Suprapubic skin (tissue), 4 donors: ENCODE measurements at regions not wholly inside any gene's neighbourhood (a gene's known extent, or its start where the extent isn't known, plus 50 kb on each side); places are given as distances from the start of the nearest gene placed in this dataset.
"Not testable (repeated sequence)": the region's sequence is repeated elsewhere in the genome, so short reads cannot be mapped to it uniquely, and the experiment has no call there.

Experiments used
- DNase-seq, 2 donors: peaks; one replicate each; pipeline ENCODE4 v3.0.0-alpha.2; 2019; ENCODE audit warnings: low spot score in 2 of 2
- H3K27ac ChIP-seq: fragments of 200-600 bp; sonication (generic); one replicate; pipeline ENCODE4 v1.5.1; 2019
- H3K27me3 ChIP-seq: fragments of 200-600 bp; sonication (generic); one replicate; pipeline ENCODE4 v1.5.1; 2019
- H3K36me3 ChIP-seq: fragments of 200-600 bp; sonication (generic); one replicate; pipeline ENCODE4 v1.5.1; 2019
- H3K4me1 ChIP-seq: fragments of 200-600 bp; sonication (generic); one replicate; pipeline ENCODE4 v1.5.1; 2019
- H3K4me3 ChIP-seq: fragments of 200-600 bp; sonication (generic); one replicate; pipeline ENCODE4 v1.5.1; 2019; ENCODE audit warnings: mild to moderate bottlenecking
- H3K9me3 ChIP-seq: fragments of 200-600 bp; sonication (generic); one replicate; pipeline ENCODE4 v1.5.1; 2019
- CTCF ChIP-seq, 2 donors: fragments of 200-600 bp in 1 of 2; fragments of 450-650 bp in 1 of 2; sonication (generic) in 1 of 2; IDR thresholded peaks; one replicate each; pipeline ENCODE4 v1.5.1; 2016 to 2019; ENCODE audit warnings: antibody characterized with exemption in 2 of 2, mild to moderate bottlenecking in 1 of 2, moderate library complexity in 1 of 2
- EP300 ChIP-seq: sonication (generic); formaldehyde crosslinking; IDR thresholded peaks from one replicate; pipeline ENCODE4 v1.6.1; 2017; ENCODE audit warnings: antibody characterized with exemption
- POLR2A ChIP-seq, 2 donors: fragments of 450-650 bp; IDR thresholded peaks; one replicate each; pipeline ENCODE4 v1.6.1; 2017; ENCODE audit warnings: antibody characterized with exemption in 2 of 2, mild to moderate bottlenecking in 2 of 2, moderate library complexity in 2 of 2
- POLR2AphosphoS5 ChIP-seq, 3 donors: sonication (generic); formaldehyde crosslinking; IDR thresholded peaks; one replicate each; pipeline ENCODE4 v1.6.1; 2017; ENCODE audit warnings: antibody characterized with exemption in 3 of 3
- WGBS: methylation state at CpG from one replicate; pipeline ENCODE4 v1.1.5; 2018; 5-methylcytosine and 5-hydroxymethylcytosine counted together

- 80% methylated on average over 18 of the region's 20 CpGs for WGBS
- DNase-seq: peak in 1 of 2 donors; percentile 26
- not testable (repeated sequence) for H3K9me3 ChIP-seq, H3K27me3 ChIP-seq, H3K4me1 ChIP-seq, H3K27ac ChIP-seq, H3K4me3 ChIP-seq, H3K36me3 ChIP-seq
Observed at GRCh38 chr20:47977017-47977788, 191.9 kb upstream of the SULF2 start.

- no peaks in the 10 kb centered on the region for H3K4me1 ChIP-seq
- peak in 1 of 2 donors; percentile 32 for DNase-seq
- peak overlapping the region; percentile 24 for H3K27ac ChIP-seq
- no peaks in the 10 kb centered on the region for H3K9me3 ChIP-seq
- H3K36me3 ChIP-seq: no peaks in the 10 kb centered on the region
- H3K4me3 ChIP-seq: no peak overlapping the region
- 86% methylated on average over 8 of the region's 8 CpGs for WGBS
- peaks cover 17% of the 10 kb centered on the region for H3K27me3 ChIP-seq
- TF ChIP-seq CTCF (IDR thresholded peaks at IDR 0.05): no peak
- TF ChIP-seq EP300: no peak
- TF ChIP-seq POLR2A (IDR thresholded peaks at IDR 0.05): no peak
- TF ChIP-seq POLR2AphosphoS5 (IDR thresholded peaks at IDR 0.05): no peak
Observed at GRCh38 chr20:47974234-47974878, 189.1 kb upstream of the SULF2 start.

GRCh38 chr20:47973519-47974233 lies 188.4 kb upstream of the SULF2 start:
- Histone ChIP-seq H3K27ac (peak overlapping the region; percentile 24), H3K4me3 (no peak overlapping the region)
- WGBS: 70% methylated on average over 24 of the region's 26 CpGs

GRCh38 chr20:47972916-47973309 lies 187.6 kb upstream of the SULF2 start:
- no peaks in the 10 kb centered on the region for H3K4me1 ChIP-seq
- 82% methylated on average over 17 of the region's 17 CpGs for WGBS
- peaks cover 19% of the 10 kb centered on the region for H3K27me3 ChIP-seq
- H3K9me3 ChIP-seq: no peaks in the 10 kb centered on the region
- no peak for DNase-seq
- H3K36me3 ChIP-seq: no peaks in the 10 kb centered on the region
- no peak for TF ChIP-seq POLR2A (IDR thresholded peaks at IDR 0.05)
- no peak for TF ChIP-seq CTCF (IDR thresholded peaks at IDR 0.05)
- no peak for TF ChIP-seq EP300
- no peak for TF ChIP-seq POLR2AphosphoS5 (IDR thresholded peaks at IDR 0.05)
- H3K4me3 ChIP-seq: no peak overlapping the region
- H3K27ac ChIP-seq: no peak overlapping the region

More at GRCh38 chr20:47973519-47974233, 188.4 kb upstream of the SULF2 start:
- Histone ChIP-seq H3K27me3 (peaks cover 20% of the 10 kb centered on the region), H3K9me3 (no peaks in the 10 kb centered on the region), H3K36me3 (no peaks in the 10 kb centered on the region), H3K4me1 (no peaks in the 10 kb centered on the region)
- DNase-seq: no peak
- no peak for TF ChIP-seq EP300
- TF ChIP-seq POLR2A (IDR thresholded peaks at IDR 0.05): no peak
- TF ChIP-seq CTCF (IDR thresholded peaks at IDR 0.05): no peak
- no peak for TF ChIP-seq POLR2AphosphoS5 (IDR thresholded peaks at IDR 0.05)

- 52% methylated on average over 26 of the region's 26 CpGs for WGBS
- not testable (repeated sequence) for H3K27ac ChIP-seq, H3K4me1 ChIP-seq, H3K4me3 ChIP-seq, H3K9me3 ChIP-seq, H3K36me3 ChIP-seq
- H3K27me3 ChIP-seq: peaks cover 16% of the 10 kb centered on the region
- peak in 1 of 2 donors; percentile 70 for DNase-seq
- peak in 1 of 2 donors; percentile 32 for TF ChIP-seq CTCF (IDR thresholded peaks at IDR 0.05)
Observed at GRCh38 chr20:47972297-47972915, 187.1 kb upstream of the SULF2 start.
